ENCODE measurements at regions not wholly inside any gene's neighbourhood (a gene's known extent, or its start where the extent isn't known, plus 50 kb on each side); places are given as distances from the start of the nearest gene placed in this dataset.
"Not testable (repeated sequence)": the region's sequence is repeated elsewhere in the genome, so short reads cannot be mapped to it uniquely, and the experiment has no call there.

DNA sequence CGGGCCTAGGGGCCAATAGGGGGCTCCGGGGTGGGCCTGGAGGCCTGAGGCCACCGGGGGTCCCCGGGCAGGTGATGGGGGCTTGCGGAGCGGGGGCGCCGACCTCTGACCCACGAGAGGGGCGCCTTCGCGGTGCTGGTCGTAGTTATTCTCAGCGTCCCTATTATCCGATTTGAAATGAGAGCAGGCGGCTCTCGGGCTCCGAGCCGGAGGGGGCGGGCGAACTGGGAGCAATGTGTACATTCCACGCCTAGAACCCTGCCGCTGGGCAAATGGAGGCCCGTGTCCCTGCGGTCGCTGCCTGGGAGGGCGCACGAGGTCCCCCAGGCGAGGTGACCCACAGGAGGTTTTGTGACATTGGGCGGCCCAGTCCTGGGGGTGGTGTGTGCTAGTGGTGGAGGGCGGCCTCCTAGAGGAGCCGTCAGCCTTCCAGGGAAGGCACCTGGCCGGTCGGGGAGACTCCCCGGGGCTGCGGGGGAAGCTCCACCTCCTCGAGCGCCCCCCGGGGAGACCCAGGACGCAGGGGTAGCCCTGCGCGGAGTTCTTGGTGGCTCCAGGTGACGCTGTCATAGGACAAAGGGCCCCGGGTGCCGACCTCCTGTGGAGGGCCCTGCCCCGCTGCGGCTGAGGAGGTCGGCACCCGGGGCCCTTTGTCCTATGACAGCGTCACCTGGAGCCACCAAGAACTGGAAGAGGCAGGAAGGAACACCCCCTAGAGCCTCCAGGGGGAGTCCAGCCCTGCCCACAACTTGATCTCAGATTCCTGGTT lies 102.6 kb upstream of the PRKX start:
- DNase-seq: peak; percentile 4 to 33

DNA sequence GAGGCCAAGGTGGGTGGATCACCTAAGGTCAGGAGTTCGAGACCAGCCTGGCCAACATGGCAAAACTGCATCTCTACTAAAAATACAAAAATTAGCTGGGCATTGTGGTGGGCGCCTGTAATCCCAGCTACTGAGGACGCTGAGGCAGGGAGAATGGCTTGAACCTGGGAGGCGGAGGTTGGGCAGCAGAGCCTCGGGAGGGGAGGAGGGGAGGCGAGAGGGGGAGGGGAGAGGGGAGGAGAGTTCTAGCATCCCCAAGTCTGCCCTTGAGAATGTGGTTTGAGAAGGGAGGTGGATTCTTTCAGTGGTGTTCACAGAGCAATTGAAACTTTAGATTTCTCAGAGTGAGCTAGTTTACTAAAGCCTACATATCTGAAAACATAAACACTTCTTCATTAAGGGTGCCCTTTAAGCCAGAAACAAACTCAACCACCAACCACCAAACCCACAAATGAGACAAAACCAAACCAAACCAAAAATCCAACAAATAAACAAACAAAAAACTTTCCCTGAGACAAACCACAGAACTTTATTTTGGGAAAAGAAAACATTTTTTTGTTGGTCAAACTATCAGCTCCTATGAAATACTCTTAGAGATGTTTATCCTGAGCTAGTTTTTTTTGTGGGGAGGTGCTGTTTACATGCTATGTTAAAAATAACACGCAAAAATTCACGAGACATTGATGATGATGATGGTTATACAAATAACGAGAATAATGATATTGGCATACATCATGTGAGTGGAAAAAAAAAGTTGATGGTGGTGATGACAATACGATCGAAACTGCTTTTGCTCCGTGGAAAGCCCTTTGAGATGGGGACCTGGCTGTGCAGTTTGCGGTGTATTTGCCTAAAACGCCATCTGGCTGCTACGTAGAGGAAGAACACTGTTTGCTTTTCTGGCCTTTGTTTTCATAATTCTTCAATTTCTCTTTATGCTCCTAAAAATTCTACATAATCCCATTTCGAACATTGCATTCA lies 98.2 kb upstream of the PRKX start:
- peak; percentile 13 to 46 for DNase-seq

DNA sequence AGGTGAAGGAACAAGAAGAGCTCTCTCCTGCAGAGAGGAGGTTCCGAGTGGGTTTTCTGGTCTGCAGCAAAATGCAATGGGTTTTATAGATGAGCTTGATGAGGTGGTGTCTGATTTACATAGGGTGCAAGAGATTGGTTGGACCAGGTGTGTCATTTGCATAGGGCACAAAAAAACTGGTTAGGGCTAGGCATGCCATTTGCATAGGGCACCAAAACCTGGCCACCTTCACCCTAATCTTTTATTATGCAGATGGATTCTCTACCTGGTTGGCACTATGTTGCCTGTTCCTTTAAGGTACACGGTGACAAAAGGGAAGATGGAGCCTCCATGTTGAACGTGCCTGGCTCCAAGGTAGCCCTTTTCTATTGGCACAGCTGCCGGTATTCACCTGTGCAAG lies 94.5 kb upstream of the PRKX start:
- DNase-seq: no peak

- no peak for DNase-seq
These were observed 93.2 kb upstream of the PRKX start for GRCh38 chrX:3806630-3807029.

GRCh38 chrX:3803713-3804112 lies 90.3 kb upstream of the PRKX start:
- DNase-seq: no peak

DNA sequence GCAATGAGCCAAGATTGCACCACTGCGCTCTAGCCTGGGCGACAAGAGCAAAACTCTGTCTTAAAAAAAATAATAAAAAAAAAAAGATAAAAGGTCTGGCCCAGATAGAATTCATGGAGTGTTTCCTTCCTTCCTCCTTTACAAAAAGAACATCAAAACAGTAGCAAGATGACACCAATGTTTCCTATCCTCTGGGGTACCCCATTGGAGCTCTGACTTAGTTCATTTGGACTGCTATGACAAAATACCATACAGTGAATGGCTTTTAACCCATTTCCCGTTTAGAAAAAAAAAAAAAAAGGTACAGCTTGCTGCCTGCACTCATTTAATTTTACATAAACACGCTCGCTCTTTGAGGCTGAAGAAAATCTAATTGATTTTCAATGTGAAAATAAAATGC lies 89.9 kb upstream of the PRKX start:
- DNase-seq: no peak

DNA sequence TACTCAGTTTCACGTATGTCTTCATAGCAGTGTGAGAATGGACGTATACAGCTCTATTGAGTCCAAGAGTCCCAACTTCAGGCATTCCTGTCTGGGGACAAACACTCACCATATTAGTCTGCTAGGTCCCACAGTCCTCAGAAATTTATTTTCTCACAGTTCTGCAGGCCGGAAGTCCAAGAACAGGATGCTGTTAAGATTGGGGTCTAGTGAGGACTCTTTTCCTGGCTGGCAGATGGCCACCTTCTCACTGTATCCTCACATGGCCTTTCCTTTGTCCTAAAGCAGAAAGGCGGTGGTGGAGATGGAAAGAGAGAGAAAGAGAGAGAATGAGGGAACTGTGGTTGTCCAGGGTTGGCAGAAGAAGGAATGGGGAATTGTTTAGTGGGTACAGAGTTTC lies 82.0 kb upstream of the PRKX start:
- DNase-seq: not testable (repeated sequence)

DNA sequence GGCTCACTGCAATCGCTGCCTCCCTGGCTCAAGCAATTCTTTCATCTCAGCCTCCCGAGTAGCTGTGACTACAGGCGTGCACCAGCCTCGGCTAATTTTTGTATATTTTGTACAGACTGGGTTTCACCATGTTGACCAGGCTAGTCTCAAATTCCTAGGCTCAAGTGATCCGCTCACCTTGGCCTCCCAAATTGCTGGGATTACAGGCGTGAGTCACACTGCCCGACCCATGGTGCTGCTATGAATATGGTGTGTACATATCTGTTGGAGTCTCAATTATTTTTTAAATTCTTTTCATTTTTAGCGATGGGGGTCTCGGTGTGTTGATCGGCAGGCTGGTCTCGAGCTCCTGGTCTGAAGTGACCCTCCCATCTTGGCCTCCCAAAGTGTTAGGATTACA lies 78.0 kb upstream of the PRKX start:
- no peak for DNase-seq

DNA sequence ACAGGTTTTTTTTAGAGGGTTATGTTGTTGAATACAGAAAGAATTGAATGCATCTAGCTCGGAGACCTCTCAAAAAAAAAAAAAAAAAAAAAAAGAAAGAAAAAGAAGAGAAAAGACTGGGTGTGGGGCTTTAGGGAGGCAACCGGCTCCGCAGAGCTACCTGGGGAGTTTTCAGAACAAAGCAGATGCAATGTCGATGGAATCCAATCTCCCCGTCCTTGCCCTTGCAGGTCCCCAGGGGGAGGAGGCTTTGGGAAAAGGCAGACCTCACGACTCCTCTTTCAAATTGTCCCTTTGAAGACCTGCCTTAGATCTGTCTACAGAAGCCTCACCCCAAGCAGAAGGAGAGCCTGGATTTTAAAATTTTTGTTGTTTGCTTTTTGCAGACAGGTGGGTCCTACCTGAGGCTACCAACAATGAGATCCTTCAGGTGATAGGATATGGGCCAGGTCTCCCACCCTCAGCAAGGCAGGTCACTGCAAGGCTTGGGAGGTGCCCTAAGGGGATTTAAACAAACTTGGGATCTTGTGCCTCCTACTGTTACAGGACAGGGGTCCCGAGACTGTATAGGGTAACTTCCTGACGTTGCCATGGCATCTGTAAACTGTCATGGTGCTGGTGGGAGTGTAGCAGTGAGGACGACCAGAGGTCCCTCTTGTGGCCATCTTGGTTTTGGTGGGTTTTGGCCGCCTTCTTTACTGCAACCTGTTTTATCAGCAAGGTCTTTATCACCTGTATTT lies 75.2 kb upstream of the PRKX start:
- DNase-seq: no peak

DNA sequence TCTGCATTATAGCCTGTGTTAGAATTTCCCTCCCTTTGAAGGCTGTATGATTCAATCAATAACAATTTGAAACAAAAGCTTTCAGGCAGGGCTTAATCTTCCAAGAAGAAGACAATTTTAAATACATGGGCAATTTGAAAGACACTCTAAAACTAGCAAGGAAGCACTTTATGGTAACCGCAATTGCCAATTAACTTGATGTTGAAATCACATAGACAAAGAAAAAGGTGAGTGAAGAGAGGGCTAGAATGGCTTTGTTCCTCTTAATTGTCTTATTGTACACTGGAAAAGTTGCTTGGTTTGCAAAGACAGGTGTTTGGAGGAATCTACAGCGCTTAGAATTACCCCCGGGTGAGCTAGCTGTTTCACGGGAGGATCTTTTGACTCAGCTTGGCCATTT lies 74.4 kb upstream of the PRKX start:
- no peak for DNase-seq

DNA sequence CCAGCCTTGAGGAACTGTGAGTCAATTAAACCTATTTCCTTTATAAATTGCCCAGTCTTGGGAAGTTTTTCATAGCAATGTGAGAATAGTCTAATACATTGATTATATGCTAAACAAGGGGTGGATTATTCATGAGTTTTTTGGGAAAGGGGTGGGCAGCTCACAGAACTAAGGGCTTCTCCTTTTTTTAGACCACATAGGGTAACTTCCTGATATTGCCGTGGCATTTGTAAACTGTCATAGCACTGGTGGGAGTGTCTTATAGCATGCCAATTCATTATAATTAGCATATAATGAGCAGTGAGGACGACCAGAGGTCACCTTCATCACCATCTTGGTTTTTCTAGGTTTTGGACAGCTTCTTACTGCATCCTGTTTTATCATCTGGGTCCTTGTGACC lies 72.4 kb upstream of the PRKX start:
- not testable (repeated sequence) for DNase-seq

DNA sequence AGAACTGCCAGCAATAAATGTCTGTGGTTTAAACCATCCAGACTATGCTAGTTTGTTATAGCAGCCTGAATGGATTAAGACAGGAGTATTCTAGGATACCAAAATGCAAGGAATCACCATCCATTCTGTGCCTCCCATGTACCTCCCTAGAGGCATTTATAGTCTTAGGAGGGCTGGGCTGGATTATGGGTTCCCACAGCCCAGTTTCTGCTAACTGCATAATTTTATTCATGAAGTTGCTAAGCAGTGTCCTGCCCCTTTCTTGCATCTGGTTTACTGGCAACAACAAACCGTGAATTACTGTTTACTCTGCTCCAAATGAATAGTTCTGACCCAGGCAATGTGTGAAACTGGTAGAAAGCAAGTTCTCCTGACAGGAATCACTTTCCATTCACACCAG lies 67.1 kb upstream of the PRKX start:
- no peak for DNase-seq

- no peak for DNase-seq
These were observed 66.1 kb upstream of the PRKX start for GRCh38 chrX:3779546-3779945.

DNA sequence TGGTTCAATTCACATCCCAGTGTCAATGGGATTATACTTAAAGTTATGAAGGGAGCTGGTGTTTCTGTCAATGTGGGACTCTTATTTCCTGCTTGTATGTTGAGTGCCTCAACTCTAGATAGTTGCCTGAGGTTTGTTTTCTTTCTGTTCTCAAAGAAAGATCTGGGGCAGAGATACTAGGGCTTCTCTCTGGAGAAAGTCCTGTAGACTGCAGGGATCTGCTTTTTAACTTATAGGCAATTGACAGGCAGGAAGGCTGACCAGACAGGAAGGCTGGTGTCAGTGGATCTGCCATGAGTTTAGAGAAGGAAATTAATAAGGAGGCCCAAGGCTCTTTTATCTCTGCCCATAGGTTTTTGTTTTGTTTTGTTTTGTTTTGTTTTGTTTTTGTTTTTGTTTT lies 64.0 kb upstream of the PRKX start:
- DNase-seq: no peak

- DNase-seq: no peak
These were observed 58.3 kb upstream of the PRKX start for GRCh38 chrX:3771766-3772165.

DNA sequence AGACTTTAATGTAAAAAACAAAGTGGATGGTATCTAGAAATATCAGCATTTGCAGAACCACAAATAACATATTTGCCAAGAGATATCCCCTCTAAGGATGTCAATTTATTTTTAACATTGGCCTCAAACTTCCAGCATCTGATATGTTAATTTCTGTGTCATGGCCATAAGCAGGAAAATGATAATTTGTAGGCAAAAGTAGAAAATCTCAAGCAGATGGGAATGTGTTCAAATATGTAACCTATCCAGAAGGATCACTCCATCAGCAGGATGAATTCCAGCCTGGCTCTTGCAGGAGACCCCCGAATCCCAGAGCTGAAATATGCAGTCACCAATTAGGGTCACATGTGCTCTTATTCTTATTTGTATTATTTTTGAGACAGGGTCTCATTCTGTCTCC lies 55.4 kb upstream of the PRKX start:
- DNase-seq: no peak
